ENCODE measurements at regions not wholly inside any gene's neighbourhood (a gene's known extent, or its start where the extent isn't known, plus 50 kb on each side); places are given as distances from the start of the nearest gene placed in this dataset.

GRCh38 chr15:98276018-98276417 is 315.5 kb downstream of the ARRDC4 start:
- no peak for TF ChIP-seq CTCF (IDR thresholded peaks at IDR 0.05)
- TF ChIP-seq EP300 (IDR thresholded peaks at IDR 0.05; ENCODE audit: low read depth), result no peak
- TF ChIP-seq POLR2A (IDR thresholded peaks at IDR 0.05), result no peak
- TF ChIP-seq POLR2AphosphoS5 (IDR thresholded peaks at IDR 0.05), result no peak
